CD14-positive monocyte (primary cell): ENCODE measurements at regions not wholly inside any gene's neighbourhood (a gene's known extent, or its start where the extent isn't known, plus 50 kb on each side); places are given as distances from the start of the nearest gene placed in this dataset.

ENCODE experiments used
- DNase-seq, 3 donors: peaks; one replicate each; pipeline ENCODE4 v3.0.0-alpha.2; 2011 to 2022
- H2AFZ ChIP-seq: 2 replicates; pipeline ENCODE4 v1.6.0; 2012; ENCODE audit warnings: mild to moderate bottlenecking, low read depth, low read length, inconsistent platforms; ENCODE audit not compliant: insufficient read depth, poor library complexity, severe bottlenecking
- H3K27ac ChIP-seq, 2 donors: 1 replicate in 1 of 2; 2 replicates in 1 of 2; pipeline ENCODE4 v1.5.1; 2012 to 2013; ENCODE audit warnings: low read length in 2 of 2, control low read depth in 1 of 2, inconsistent platforms in 1 of 2, low read depth in 1 of 2, mild to moderate bottlenecking in 1 of 2
- H3K27me3 ChIP-seq, 2 donors: one replicate each; pipeline versions ENCODE4 v1.6.0 to v1.6.1; 2011 to 2013; ENCODE audit warnings: low read length in 2 of 2; ENCODE audit not compliant: control insufficient read depth in 2 of 2, insufficient read depth in 2 of 2
- H3K36me3 ChIP-seq, 2 donors: replicated peaks in 1 of 2; 1 replicate in 1 of 2; 2 replicates in 1 of 2; pipeline versions ENCODE4 v1.5.1 to v1.6.1; 2012 to 2013; ENCODE audit warnings: low read length in 2 of 2, control low read depth in 1 of 2, inconsistent platforms in 1 of 2, mild to moderate bottlenecking in 1 of 2; ENCODE audit not compliant: insufficient read depth in 2 of 2, control insufficient read depth in 1 of 2
- H3K4me1 ChIP-seq, 2 donors: 1 replicate in 1 of 2; 2 replicates in 1 of 2; pipeline versions ENCODE4 v1.5.1 to v1.6.1; 2012 to 2013; ENCODE audit warnings: low read length in 2 of 2, control low read depth in 1 of 2, inconsistent platforms in 1 of 2, mild to moderate bottlenecking in 1 of 2, moderate library complexity in 1 of 2; ENCODE audit not compliant: insufficient read depth in 2 of 2, control insufficient read depth in 1 of 2
- H3K4me2 ChIP-seq: replicated peaks from 2 replicates; pipeline ENCODE3; 2012; ENCODE audit warnings: low read length, moderate library complexity, mild to moderate bottlenecking; ENCODE audit not compliant: poor library complexity, severe bottlenecking; ENCODE audit errors: extremely low read depth
- H3K4me3 ChIP-seq, 3 experiments: fragments of 200-600 bp in 1 of 3; sonication (generic) in 1 of 3; replicated peaks in 1 of 3; 1 replicate in 2 of 3; 2 replicates in 1 of 3; pipeline ENCODE4 v1.5.1; 2011 to 2013; ENCODE audit warnings: low read length in 3 of 3, mild to moderate bottlenecking in 3 of 3, control low read depth in 2 of 3, low read depth in 2 of 3, inconsistent platforms in 1 of 3, moderate library complexity in 1 of 3
- H3K79me2 ChIP-seq: 2 replicates; pipeline ENCODE4 v1.6.0; 2012; ENCODE audit warnings: mild to moderate bottlenecking, control low read depth, inconsistent platforms, low read length, moderate library complexity; ENCODE audit not compliant: insufficient read depth
- H3K9ac ChIP-seq: 2 replicates; pipeline ENCODE4 v1.6.0; 2017; ENCODE audit warnings: low read length, mild to moderate bottlenecking; ENCODE audit not compliant: insufficient read depth, poor library complexity, severe bottlenecking
- H3K9me3 ChIP-seq, 2 donors: replicated peaks in 1 of 2; 1 replicate in 1 of 2; 2 replicates in 1 of 2; pipeline versions ENCODE4 v1.5.1 to v1.6.1; 2012 to 2013; ENCODE audit warnings: low read length in 2 of 2, control low read depth in 1 of 2; ENCODE audit not compliant: control insufficient read depth in 1 of 2, insufficient read depth in 1 of 2
- H4K20me1 ChIP-seq: 2 replicates; pipeline ENCODE4 v1.6.0; 2012; ENCODE audit warnings: mild to moderate bottlenecking, low read length, control low read depth, moderate library complexity; ENCODE audit not compliant: insufficient read depth
- H3K27ac Mint-ChIP-seq, 7 donors: one replicate each; pipeline ENCODE4 v1.8.0; 2020; ENCODE audit warnings: mild to moderate bottlenecking in 7 of 7, mixed read lengths in 7 of 7, moderate library complexity in 6 of 7, inconsistent platforms in 2 of 7
- H3K27me3 Mint-ChIP-seq, 3 donors: one replicate each; pipeline ENCODE4 v1.8.0; 2021 to 2022; ENCODE audit warnings: low read depth in 3 of 3, mild to moderate bottlenecking in 3 of 3, mixed read lengths in 3 of 3, moderate library complexity in 3 of 3, inconsistent platforms in 1 of 3
- H3K36me3 Mint-ChIP-seq, 2 donors: one replicate each; pipeline ENCODE4 v1.8.0; 2020; ENCODE audit warnings: mixed read lengths in 2 of 2, inconsistent platforms in 1 of 2, mild to moderate bottlenecking in 1 of 2
- H3K4me1 Mint-ChIP-seq: one replicate; pipeline ENCODE4 v1.8.0; 2020; ENCODE audit warnings: mild to moderate bottlenecking, mixed read lengths
- H3K4me3 Mint-ChIP-seq, 2 donors: one replicate each; pipeline ENCODE4 v1.8.0; 2020; ENCODE audit warnings: mild to moderate bottlenecking in 2 of 2, mixed read lengths in 2 of 2, moderate library complexity in 1 of 2
- H3K9me3 Mint-ChIP-seq, 7 donors: one replicate each; pipeline ENCODE4 v1.8.0; 2020 to 2022; ENCODE audit warnings: mixed read lengths in 7 of 7, mild to moderate bottlenecking in 6 of 7, moderate library complexity in 6 of 7, inconsistent platforms in 2 of 7
- CTCF ChIP-seq: fragments of 200-600 bp; IDR thresholded peaks from one replicate; pipeline ENCODE4 v1.8.0; 2022; ENCODE audit warnings: antibody characterized with exemption, mild to moderate bottlenecking
- WGBS: methylation state at CpG from one replicate; pipeline ENCODE4 v1.1.5; 2013; ENCODE audit warnings: missing lambda C conversion rate; ENCODE audit not compliant: insufficient coverage; 5-methylcytosine and 5-hydroxymethylcytosine counted together
- intact Hi-C, 2 donors: fragments of 100-400 bp; cut with micrococcal nuclease; formaldehyde crosslinking; loops; one replicate each; pipeline versions ENCODE4 v1.15.0 to v1.15.1; 2023

DNA sequence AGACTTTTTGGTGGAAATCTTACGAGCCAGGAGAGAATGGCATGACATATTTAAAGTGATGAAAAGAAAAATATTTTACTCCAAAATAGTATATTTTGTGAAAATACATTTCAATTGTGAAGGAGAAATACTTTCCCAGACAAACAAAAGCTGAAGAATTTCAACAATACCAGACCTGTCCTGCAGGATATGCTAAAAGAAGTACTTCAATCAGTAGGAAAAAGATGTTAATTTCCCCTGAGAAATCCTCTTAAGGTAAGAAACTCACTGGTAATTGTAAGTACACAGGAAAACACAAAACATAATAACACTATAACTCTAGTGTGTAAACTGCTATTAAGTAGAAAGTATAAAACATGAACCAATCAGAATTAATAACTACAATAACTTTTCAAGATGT is 341.8 kb upstream of the GJE1 start:
- Histone ChIP-seq H3K36me3 (no peaks in the 10 kb centered on the region), H3K9ac (no peak overlapping the region), H3K4me2 (no peak overlapping the region), H3K27ac (no peak overlapping the region), H3K27me3 (no peaks in the 10 kb centered on the region), H3K4me1 (no peaks in the 10 kb centered on the region), H3K4me3 (no peak overlapping the region), H3K79me2 (no peaks in the 10 kb centered on the region), H3K9me3 (peaks cover 9 to 17% of the 10 kb centered on the region in 2 donors), H4K20me1 (no peaks in the 10 kb centered on the region), H2AFZ (no peak overlapping the region)
- TF ChIP-seq CTCF = no peak
- WGBS = no CpG with 5 or more reads among the region's 1 CpG
- H3K4me3 Mint-ChIP-seq = no peak overlapping the region
- H3K27ac Mint-ChIP-seq = no peak overlapping the region
- no peaks in the 10 kb centered on the region for H3K4me1 Mint-ChIP-seq
- no peaks in the 10 kb centered on the region for H3K36me3 Mint-ChIP-seq
- intact Hi-C loops = no loop called here
- no peaks in the 10 kb centered on the region for H3K27me3 Mint-ChIP-seq
- H3K9me3 Mint-ChIP-seq = peaks cover 2 to 13% (median 6%) of the 10 kb centered on the region in 7 donors
- no peak for DNase-seq

- Histone ChIP-seq H3K36me3 (no peaks in the 10 kb centered on the region), H2AFZ (no peak overlapping the region), H4K20me1 (no peaks in the 10 kb centered on the region), H3K27me3 (no peaks in the 10 kb centered on the region), H3K9ac (no peak overlapping the region), H3K4me1 (no peaks in the 10 kb centered on the region), H3K27ac (no peak overlapping the region), H3K4me3 (no peak overlapping the region), H3K4me2 (no peak overlapping the region), H3K9me3 (peaks cover 16 to 30% of the 10 kb centered on the region in 2 donors), H3K79me2 (no peaks in the 10 kb centered on the region)
- TF ChIP-seq CTCF = no peak
- no peaks in the 10 kb centered on the region for H3K4me1 Mint-ChIP-seq
- no peak overlapping the region for H3K27ac Mint-ChIP-seq
- H3K36me3 Mint-ChIP-seq = no peaks in the 10 kb centered on the region
- 100% methylated on average over 3 of the region's 3 CpGs for WGBS
- no peak overlapping the region for H3K4me3 Mint-ChIP-seq
- no peaks in the 10 kb centered on the region for H3K27me3 Mint-ChIP-seq
- intact Hi-C loops = no loop called here
- no peak for DNase-seq
- H3K9me3 Mint-ChIP-seq = peaks cover 4 to 18% (median 10%) of the 10 kb centered on the region in 7 donors
These were observed 344.6 kb upstream of the GJE1 start for GRCh38 chr6:141788096-141788495.
